Liver (tissue), 8 donors: ENCODE measurements at regions not wholly inside any gene's neighbourhood (a gene's known extent, or its start where the extent isn't known, plus 50 kb on each side); places are given as distances from the start of the nearest gene placed in this dataset.

Experiments used
- DNase-seq: peaks from one replicate; pipeline ENCODE4 v3.0.0-alpha.2; 2017; ENCODE audit warnings: low spot score
- H3K27ac ChIP-seq, 2 donors: one replicate each; pipeline ENCODE4 v1.7.0; 2013; ENCODE audit warnings: inconsistent platforms in 2 of 2, low read length in 2 of 2, control low read depth in 1 of 2, low read depth in 1 of 2, mild to moderate bottlenecking in 1 of 2
- H3K27me3 ChIP-seq, 4 donors: one replicate each; pipeline versions ENCODE4 v1.6.1 to v1.7.0; 2013; ENCODE audit warnings: low read length in 3 of 4, inconsistent platforms in 1 of 4, mild to moderate bottlenecking in 1 of 4, moderate library complexity in 1 of 4; ENCODE audit not compliant: control insufficient read depth in 4 of 4, insufficient read depth in 4 of 4
- H3K36me3 ChIP-seq, 4 donors: one replicate each; pipeline versions ENCODE4 v1.6.1 to v1.7.0; 2013; ENCODE audit warnings: low read length in 3 of 4, mild to moderate bottlenecking in 3 of 4, low read depth in 1 of 4, moderate library complexity in 1 of 4; ENCODE audit not compliant: control insufficient read depth in 4 of 4, insufficient read depth in 3 of 4
- H3K4me1 ChIP-seq, 4 donors: one replicate each; pipeline versions ENCODE4 v1.6.1 to v1.7.0; 2013; ENCODE audit warnings: low read length in 3 of 4, mild to moderate bottlenecking in 3 of 4, moderate library complexity in 1 of 4; ENCODE audit not compliant: control insufficient read depth in 4 of 4, insufficient read depth in 4 of 4
- H3K4me3 ChIP-seq, 3 donors: one replicate each; pipeline versions ENCODE4 v1.6.1 to v1.7.0; 2013; ENCODE audit warnings: low read length in 3 of 3, control low read depth in 1 of 3, low read depth in 1 of 3, mild to moderate bottlenecking in 1 of 3
- H3K9ac ChIP-seq, 2 donors: one replicate each; pipeline ENCODE4 v1.7.0; 2013; ENCODE audit warnings: low read length in 2 of 2, mild to moderate bottlenecking in 2 of 2, moderate library complexity in 2 of 2, control low read depth in 1 of 2, low read depth in 1 of 2
- H3K9me3 ChIP-seq, 4 donors: one replicate each; pipeline versions ENCODE4 v1.6.1 to v1.7.0; 2013; ENCODE audit warnings: low read length in 3 of 4; ENCODE audit not compliant: control insufficient read depth in 4 of 4
- CTCF ChIP-seq: fragments of 150-350 bp; IDR thresholded peaks from 2 replicates; pipeline ENCODE4 v1.5.1; 2017; ENCODE audit warnings: improper control_type of control experiment, low read depth, low read length; ENCODE audit not compliant: missing input control
- EGR1 ChIP-seq, 2 donors: IDR thresholded peaks; 2 replicates each; pipeline ENCODE4 v1.6.1; 2016 to 2018; ENCODE audit warnings: antibody characterized with exemption in 2 of 2, low read depth in 2 of 2
- FOXA1 ChIP-seq: IDR thresholded peaks from 2 replicates; pipeline ENCODE4 v1.6.1; 2016; ENCODE audit warnings: antibody characterized with exemption
- FOXA2 ChIP-seq: IDR thresholded peaks from 2 replicates; pipeline ENCODE4 v1.6.1; 2016; ENCODE audit warnings: antibody characterized with exemption
- GABPA ChIP-seq, 2 donors: IDR thresholded peaks in 1 of 2; conservative IDR thresholded peaks in 1 of 2; 2 replicates each; pipeline ENCODE4 v1.6.1; 2016; ENCODE audit warnings: antibody characterized with exemption in 2 of 2, mild to moderate bottlenecking in 1 of 2, moderate library complexity in 1 of 2
- HNF4A ChIP-seq, 2 donors: conservative IDR thresholded peaks; 2 replicates each; pipeline ENCODE4 v1.6.1; 2016; ENCODE audit warnings: antibody characterized with exemption in 2 of 2, mild to moderate bottlenecking in 2 of 2
- JUND ChIP-seq, 2 donors: IDR thresholded peaks; 2 replicates each; pipeline ENCODE4 v1.6.1; 2016; ENCODE audit warnings: antibody characterized with exemption in 2 of 2
- NR2F2 ChIP-seq: IDR thresholded peaks from 2 replicates; pipeline ENCODE4 v1.6.1; 2016; ENCODE audit warnings: antibody characterized with exemption
- RAD21 ChIP-seq, 2 donors: IDR thresholded peaks; 2 replicates each; pipeline ENCODE4 v1.6.1; 2016; ENCODE audit warnings: antibody characterized with exemption in 2 of 2, mild to moderate bottlenecking in 2 of 2
- RXRA ChIP-seq, 2 donors: IDR thresholded peaks; 2 replicates each; pipeline ENCODE4 v1.6.1; 2017 to 2018; ENCODE audit warnings: antibody characterized with exemption in 2 of 2, mild to moderate bottlenecking in 1 of 2
- SP1 ChIP-seq: IDR thresholded peaks from 2 replicates; pipeline ENCODE4 v1.6.1; 2018; ENCODE audit warnings: antibody characterized with exemption, mild to moderate bottlenecking
- YY1 ChIP-seq: IDR thresholded peaks from 2 replicates; pipeline ENCODE4 v1.6.1; 2016; ENCODE audit warnings: antibody characterized with exemption, mild to moderate bottlenecking
- WGBS: extraction: QIAGEN DNeasy Blood & Tissue Kit; methylation state at CpG from one replicate; pipeline ENCODE4 v1.1.7; 2013; 5-methylcytosine and 5-hydroxymethylcytosine counted together
- TF ChIP-seq, protein P1 (sequence below): IDR thresholded peaks from 2 replicates; pipeline ENCODE4 v1.6.1; 2016; ENCODE audit warnings: antibody characterized with exemption
- TF ChIP-seq, protein P2 (sequence below): IDR thresholded peaks from 2 replicates; pipeline ENCODE4 v1.6.1; 2016; ENCODE audit warnings: antibody characterized with exemption
- donor health status: healthy.
- donor health status: healthy.
- donor health status: healthy.
- donor health status: healthy.
- donor health status: healthy.

GRCh38 chr6:139536751-139537617 lies 162.5 kb upstream of the CITED2 start:
- DNase-seq: no peak
- 81% methylated on average over 8 of the region's 8 CpGs for WGBS
- no peaks in the 10 kb centered on the region for H3K36me3 ChIP-seq

DNA sequence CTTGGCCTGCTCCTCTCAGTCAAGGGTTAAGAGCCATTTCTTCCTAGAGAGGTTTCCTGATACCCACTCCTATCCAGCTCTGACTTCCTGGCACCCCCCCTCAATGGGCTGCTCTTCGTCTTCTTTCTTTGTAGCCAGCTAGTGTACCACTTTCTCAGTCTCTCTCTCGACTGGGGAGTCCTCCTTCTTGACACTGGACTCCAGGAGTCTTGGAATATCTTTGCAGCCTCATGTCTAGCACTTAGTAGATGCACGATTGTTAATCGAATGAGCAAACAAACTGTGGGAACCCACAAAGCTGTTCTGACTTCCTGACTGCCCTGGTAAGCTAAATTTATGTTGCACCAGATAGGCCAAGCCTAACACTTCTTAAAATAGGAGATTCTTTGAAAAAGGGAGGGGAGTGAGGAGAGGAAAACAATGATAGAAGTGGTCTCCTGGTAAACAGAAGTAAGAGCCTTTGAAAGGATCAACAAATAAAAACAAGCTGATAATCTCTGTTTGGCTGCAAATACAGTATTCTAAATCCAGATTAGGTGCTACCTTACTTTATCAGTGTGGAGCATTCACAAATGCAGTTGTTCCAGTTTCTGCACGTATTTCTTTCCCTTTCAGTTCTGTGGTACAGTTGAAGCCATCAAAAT lies 160.1 kb upstream of the CITED2 start:
- Histone ChIP-seq H3K27ac (no peak overlapping the region), H3K4me1 (peaks cover 0 to 12% (median under 1%) of the 10 kb centered on the region in 4 donors)
- 61% methylated on average over 5 of the region's 5 CpGs for WGBS

More at GRCh38 chr6:139536751-139537617, 162.5 kb upstream of the CITED2 start:
- Histone ChIP-seq H3K27ac (no peak overlapping the region), H3K9ac (no peak overlapping the region), H3K4me3 (no peak overlapping the region), H3K4me1 (peaks cover 0 to 14% (median under 1%) of the 10 kb centered on the region in 4 donors), H3K9me3 (no peaks in the 10 kb centered on the region), H3K27me3 (no peaks in the 10 kb centered on the region)
- TF ChIP-seq SP1: peak; percentile 24
- no peak for TF ChIP-seq EGR1 (IDR thresholded peaks at IDR 0.05; ENCODE audit: low read depth in 2 of 2)
- TF ChIP-seq GABPA (IDR thresholded peaks at IDR 0.05 in 1 of 2, conservative IDR thresholded peaks at IDR 0.05 in 1 of 2): no peak
- TF ChIP-seq RAD21 (IDR thresholded peaks at IDR 0.05): peak in 1 of 2 donors; percentile 6
- TF ChIP-seq FOXA1: no peak
- peak in 1 of 2 donors; percentile 4 for TF ChIP-seq HNF4A (conservative IDR thresholded peaks at IDR 0.05)
- TF ChIP-seq FOXA2: no peak
- TF ChIP-seq RXRA (IDR thresholded peaks at IDR 0.05): no peak
- TF ChIP-seq, protein P1, sequence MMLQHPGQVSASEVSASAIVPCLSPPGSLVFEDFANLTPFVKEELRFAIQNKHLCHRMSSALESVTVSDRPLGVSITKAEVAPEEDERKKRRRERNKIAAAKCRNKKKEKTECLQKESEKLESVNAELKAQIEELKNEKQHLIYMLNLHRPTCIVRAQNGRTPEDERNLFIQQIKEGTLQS: no peak

More for the DNA sequence above, 160.1 kb upstream of the CITED2 start:
- H3K9ac ChIP-seq: no peak overlapping the region
- H3K9me3 ChIP-seq: no peaks in the 10 kb centered on the region
- no peak overlapping the region for H3K4me3 ChIP-seq
- DNase-seq: no peak
- no peaks in the 10 kb centered on the region for H3K36me3 ChIP-seq
- TF ChIP-seq CTCF: no peak
- TF ChIP-seq, protein P2, sequence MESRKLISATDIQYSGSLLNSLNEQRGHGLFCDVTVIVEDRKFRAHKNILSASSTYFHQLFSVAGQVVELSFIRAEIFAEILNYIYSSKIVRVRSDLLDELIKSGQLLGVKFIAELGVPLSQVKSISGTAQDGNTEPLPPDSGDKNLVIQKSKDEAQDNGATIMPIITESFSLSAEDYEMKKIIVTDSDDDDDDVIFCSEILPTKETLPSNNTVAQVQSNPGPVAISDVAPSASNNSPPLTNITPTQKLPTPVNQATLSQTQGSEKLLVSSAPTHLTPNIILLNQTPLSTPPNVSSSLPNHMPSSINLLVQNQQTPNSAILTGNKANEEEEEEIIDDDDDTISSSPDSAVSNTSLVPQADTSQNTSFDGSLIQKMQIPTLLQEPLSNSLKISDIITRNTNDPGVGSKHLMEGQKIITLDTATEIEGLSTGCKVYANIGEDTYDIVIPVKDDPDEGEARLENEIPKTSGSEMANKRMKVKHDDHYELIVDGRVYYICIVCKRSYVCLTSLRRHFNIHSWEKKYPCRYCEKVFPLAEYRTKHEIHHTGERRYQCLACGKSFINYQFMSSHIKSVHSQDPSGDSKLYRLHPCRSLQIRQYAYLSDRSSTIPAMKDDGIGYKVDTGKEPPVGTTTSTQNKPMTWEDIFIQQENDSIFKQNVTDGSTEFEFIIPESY: no peak
- no peak for TF ChIP-seq NR2F2
- TF ChIP-seq RAD21 (IDR thresholded peaks at IDR 0.05): no peak
- no peak for TF ChIP-seq YY1
- no peak for TF ChIP-seq SP1
- no peak for TF ChIP-seq JUND (IDR thresholded peaks at IDR 0.05)
- H3K27me3 ChIP-seq: no peaks in the 10 kb centered on the region
